Left ventricle myocardium inferior (tissue), 1 donor: ENCODE measurements at regions not wholly inside any gene's neighbourhood (a gene's known extent, or its start where the extent isn't known, plus 50 kb on each side); places are given as distances from the start of the nearest gene placed in this dataset.
A peak's percentile ranks its signal among the peaks of the same experiment; 100 is the strongest.

Experiments used
- DNase-seq: peaks from one replicate; pipeline ENCODE4 v3.0.0-alpha.2; 2020
- H3K27ac ChIP-seq: fragments of 200-600 bp; replicated peaks from 2 replicates; pipeline ENCODE4 v1.8.0; 2021
- H3K27me3 ChIP-seq: fragments of 200-600 bp; 2 replicates; pipeline ENCODE4 v1.8.0; 2021; ENCODE audit warnings: low read depth
- H3K36me3 ChIP-seq: fragments of 200-600 bp; 2 replicates; pipeline ENCODE4 v1.8.0; 2021
- H3K4me1 ChIP-seq: fragments of 200-600 bp; 2 replicates; pipeline ENCODE4 v1.8.0; 2021
- H3K4me3 ChIP-seq: fragments of 200-600 bp; 2 replicates; pipeline ENCODE4 v1.8.0; 2021; ENCODE audit warnings: mild to moderate bottlenecking, moderate library complexity
- H3K9me3 ChIP-seq: fragments of 200-600 bp; replicated peaks from 2 replicates; pipeline ENCODE4 v1.8.0; 2021
- CTCF ChIP-seq: fragments of 200-600 bp; IDR thresholded peaks from 2 replicates; pipeline ENCODE4 v1.8.0; 2021; ENCODE audit warnings: antibody characterized with exemption, mild to moderate bottlenecking, borderline replicate concordance
- intact Hi-C: fragments of 100-400 bp; cut with micrococcal nuclease; formaldehyde crosslinking; loops from one replicate; pipeline ENCODE4 v1.11.0; 2022
- donor health status: DM: no; HTN: yes; CAD: no; lungs with severe emphysema.

DNA sequence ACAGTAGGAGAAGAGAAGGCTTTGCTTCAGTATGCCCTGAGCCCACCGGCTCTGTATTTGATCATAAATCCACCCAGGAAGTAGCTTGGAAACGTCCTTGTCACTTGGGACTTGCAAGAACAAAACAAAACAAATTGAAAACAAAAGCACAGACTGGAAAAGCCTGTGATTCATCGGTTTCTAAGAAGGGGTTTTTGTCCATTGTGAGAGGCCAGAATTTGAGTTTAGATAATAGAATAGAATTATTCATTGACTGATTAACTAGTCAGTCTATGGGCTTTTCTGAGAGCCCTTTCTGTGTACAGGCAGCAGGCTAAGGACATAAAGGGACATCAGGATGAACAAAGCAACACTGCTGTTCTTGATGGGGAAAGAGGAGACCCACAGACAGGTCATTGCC is 424.8 kb downstream of the IRX1 start:
- TF ChIP-seq CTCF: no peak
- H3K27ac ChIP-seq: peak overlapping the region; percentile 80
- no peak overlapping the region for H3K4me3 ChIP-seq
- no peaks in the 10 kb centered on the region for H3K27me3 ChIP-seq
- H3K9me3 ChIP-seq: no peaks in the 10 kb centered on the region
- H3K36me3 ChIP-seq: no peaks in the 10 kb centered on the region
- peaks cover 35% of the 10 kb centered on the region for H3K4me1 ChIP-seq
- DNase-seq: no peak
- intact Hi-C loops: no loop called here

- intact Hi-C loops: no loop called here
- no peaks in the 10 kb centered on the region for H3K9me3 ChIP-seq
Observed at GRCh38 chr5:4022056-4022670, 426.5 kb downstream of the IRX1 start.

GRCh38 chr5:4023091-4023752 is 427.6 kb downstream of the IRX1 start:
- H3K9me3 ChIP-seq: no peaks in the 10 kb centered on the region
- peak; percentile 70 for DNase-seq
- H3K36me3 ChIP-seq: no peaks in the 10 kb centered on the region
- peak overlapping the region; percentile 69 for H3K27ac ChIP-seq
- TF ChIP-seq CTCF: no peak
- no peaks in the 10 kb centered on the region for H3K27me3 ChIP-seq
- no peak overlapping the region for H3K4me3 ChIP-seq
- intact Hi-C loops: no loop called here
- H3K4me1 ChIP-seq: peaks cover 29% of the 10 kb centered on the region

More at GRCh38 chr5:4022056-4022670, 426.5 kb downstream of the IRX1 start:
- Histone ChIP-seq H3K27me3 (no peaks in the 10 kb centered on the region), H3K36me3 (no peaks in the 10 kb centered on the region), H3K4me1 (peaks cover 24% of the 10 kb centered on the region), H3K4me3 (no peak overlapping the region), H3K27ac (peak overlapping the region; percentile 69)
- no peak for TF ChIP-seq CTCF
- no peak for DNase-seq

- no peaks in the 10 kb centered on the region for H3K27me3 ChIP-seq
- no peaks in the 10 kb centered on the region for H3K36me3 ChIP-seq
- TF ChIP-seq CTCF: no peak
- H3K4me1 ChIP-seq: peaks cover 29% of the 10 kb centered on the region
- DNase-seq: no peak
- no peaks in the 10 kb centered on the region for H3K9me3 ChIP-seq
- intact Hi-C loops: no loop called here
- H3K27ac ChIP-seq: peak overlapping the region; percentile 69
- H3K4me3 ChIP-seq: no peak overlapping the region
Observed at GRCh38 chr5:4023753-4024335, 428.2 kb downstream of the IRX1 start.

GRCh38 chr5:4027088-4027734 is 431.6 kb downstream of the IRX1 start:
- DNase-seq: no peak
- TF ChIP-seq CTCF: no peak
- H3K27ac ChIP-seq: peak overlapping the region; percentile 56
- H3K36me3 ChIP-seq: no peaks in the 10 kb centered on the region
- H3K4me1 ChIP-seq: peaks cover 11% of the 10 kb centered on the region
- H3K4me3 ChIP-seq: no peak overlapping the region
- intact Hi-C loops: no loop called here
- H3K9me3 ChIP-seq: peaks cover 11% of the 10 kb centered on the region
- no peaks in the 10 kb centered on the region for H3K27me3 ChIP-seq
